NCI-H510A (cell line): ENCODE measurements at regions not wholly inside any gene's neighbourhood (a gene's known extent, or its start where the extent isn't known, plus 50 kb on each side); places are given as distances from the start of the nearest gene placed in this dataset.
"Not testable (repeated sequence)": the region's sequence is repeated elsewhere in the genome, so short reads cannot be mapped to it uniquely, and the experiment has no call there.

Experiments used
- DNase-seq: peaks from one replicate; lab custom pipeline; 2025; lab: John Stamatoyannopoulos, UW

- no peak for DNase-seq
Measured at GRCh38 chr7:110291430-110291829, 799.5 kb upstream of the LRRN3 start.

GRCh38 chr7:110296321-110296720 lies 794.6 kb upstream of the LRRN3 start:
- no peak for DNase-seq

- no peak for DNase-seq
Measured at GRCh38 chr7:110307776-110308175, 783.2 kb upstream of the LRRN3 start.

GRCh38 chr7:110308791-110309190 lies 782.1 kb upstream of the LRRN3 start:
- no peak for DNase-seq

GRCh38 chr7:110309941-110310340 lies 781.0 kb upstream of the LRRN3 start:
- no peak for DNase-seq

GRCh38 chr7:110311556-110311955 lies 779.4 kb upstream of the LRRN3 start:
- DNase-seq: no peak

GRCh38 chr7:110317541-110318265 lies 773.2 kb upstream of the LRRN3 start:
- DNase-seq: no peak

GRCh38 chr7:110320285-110320684 lies 770.6 kb upstream of the LRRN3 start:
- DNase-seq: not testable (repeated sequence)

- DNase-seq: no peak
Measured at GRCh38 chr7:110322796-110323195, 768.1 kb upstream of the LRRN3 start.

GRCh38 chr7:110326966-110327365 lies 764.0 kb upstream of the LRRN3 start:
- DNase-seq: no peak

- DNase-seq: no peak
Measured at GRCh38 chr7:110336423-110336822, 754.5 kb upstream of the LRRN3 start.

- DNase-seq: no peak
Measured at GRCh38 chr7:110337646-110338045, 753.3 kb upstream of the LRRN3 start.

GRCh38 chr7:110347081-110347480 lies 743.8 kb upstream of the LRRN3 start:
- DNase-seq: no peak

GRCh38 chr7:110356438-110356837 lies 734.5 kb upstream of the LRRN3 start:
- no peak for DNase-seq

GRCh38 chr7:110358028-110358427 lies 732.9 kb upstream of the LRRN3 start:
- DNase-seq: no peak

GRCh38 chr7:110371709-110372108 lies 719.2 kb upstream of the LRRN3 start:
- no peak for DNase-seq

- DNase-seq: no peak
Measured at GRCh38 chr7:110372685-110373084, 718.2 kb upstream of the LRRN3 start.

- DNase-seq: no peak
Measured at GRCh38 chr7:110373416-110373815, 717.5 kb upstream of the LRRN3 start.

GRCh38 chr7:110373859-110374258 lies 717.1 kb upstream of the LRRN3 start:
- no peak for DNase-seq

- no peak for DNase-seq
Measured at GRCh38 chr7:110375068-110375467, 715.9 kb upstream of the LRRN3 start.

- DNase-seq: no peak
Measured at GRCh38 chr7:110382736-110383135, 708.2 kb upstream of the LRRN3 start.

GRCh38 chr7:110386006-110386405 lies 704.9 kb upstream of the LRRN3 start:
- no peak for DNase-seq

- no peak for DNase-seq
Measured at GRCh38 chr7:110386913-110387312, 704.0 kb upstream of the LRRN3 start.

- no peak for DNase-seq
Measured at GRCh38 chr7:110387689-110388088, 703.2 kb upstream of the LRRN3 start.
